ENCODE measurements at regions not wholly inside any gene's neighbourhood (a gene's known extent, or its start where the extent isn't known, plus 50 kb on each side); places are given as distances from the start of the nearest gene placed in this dataset.

GRCh38 chr19:29337029-29337428 is 124.1 kb upstream of the UQCRFS1 start:
- peaks cover 3% of the 10 kb centered on the region for H3K27me3 Mint-ChIP-seq (ENCODE audit: unreplicated experiment)
- no peak overlapping the region for H3K4me3 Mint-ChIP-seq (ENCODE audit: unreplicated experiment)
- no peaks in the 10 kb centered on the region for H3K4me1 Mint-ChIP-seq (ENCODE audit: unreplicated experiment)
- no peaks in the 10 kb centered on the region for H3K9me3 Mint-ChIP-seq (ENCODE audit: unreplicated experiment)
- H3K36me3 Mint-ChIP-seq (ENCODE audit: low read depth, unreplicated experiment) = no peaks in the 10 kb centered on the region
- TF ChIP-seq, protein P1, sequence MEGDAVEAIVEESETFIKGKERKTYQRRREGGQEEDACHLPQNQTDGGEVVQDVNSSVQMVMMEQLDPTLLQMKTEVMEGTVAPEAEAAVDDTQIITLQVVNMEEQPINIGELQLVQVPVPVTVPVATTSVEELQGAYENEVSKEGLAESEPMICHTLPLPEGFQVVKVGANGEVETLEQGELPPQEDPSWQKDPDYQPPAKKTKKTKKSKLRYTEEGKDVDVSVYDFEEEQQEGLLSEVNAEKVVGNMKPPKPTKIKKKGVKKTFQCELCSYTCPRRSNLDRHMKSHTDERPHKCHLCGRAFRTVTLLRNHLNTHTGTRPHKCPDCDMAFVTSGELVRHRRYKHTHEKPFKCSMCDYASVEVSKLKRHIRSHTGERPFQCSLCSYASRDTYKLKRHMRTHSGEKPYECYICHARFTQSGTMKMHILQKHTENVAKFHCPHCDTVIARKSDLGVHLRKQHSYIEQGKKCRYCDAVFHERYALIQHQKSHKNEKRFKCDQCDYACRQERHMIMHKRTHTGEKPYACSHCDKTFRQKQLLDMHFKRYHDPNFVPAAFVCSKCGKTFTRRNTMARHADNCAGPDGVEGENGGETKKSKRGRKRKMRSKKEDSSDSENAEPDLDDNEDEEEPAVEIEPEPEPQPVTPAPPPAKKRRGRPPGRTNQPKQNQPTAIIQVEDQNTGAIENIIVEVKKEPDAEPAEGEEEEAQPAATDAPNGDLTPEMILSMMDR (IDR thresholded peaks at IDR 0.05; ENCODE audit: unreplicated experiment) = no peak
- no peak overlapping the region for H3K27ac Mint-ChIP-seq (ENCODE audit: unreplicated experiment)
- DNase-seq (ENCODE audit: low spot score) = no peak

DNA sequence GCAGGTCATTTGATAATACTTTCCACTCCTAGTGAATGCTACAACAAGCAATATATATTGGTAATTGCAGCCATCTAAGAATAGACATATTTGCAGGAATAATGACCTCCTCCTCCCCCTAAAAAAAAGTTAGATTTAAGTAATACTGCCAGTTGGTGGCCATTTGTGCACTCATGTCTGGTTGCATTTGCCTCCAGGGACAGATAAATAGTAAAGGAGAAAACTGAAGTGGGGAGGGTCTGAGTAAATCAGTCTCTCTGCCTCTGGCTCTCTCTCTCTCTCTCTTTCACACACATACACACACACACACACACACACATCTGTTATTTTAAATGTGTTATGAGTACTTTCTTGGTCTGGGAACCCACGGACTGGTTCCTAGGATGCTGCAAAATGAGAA is 125.5 kb upstream of the UQCRFS1 start:
- no peaks in the 10 kb centered on the region for H3K9me3 Mint-ChIP-seq (ENCODE audit: unreplicated experiment)
- no peak overlapping the region for H3K27ac Mint-ChIP-seq (ENCODE audit: unreplicated experiment)
- no peak overlapping the region for H3K4me3 Mint-ChIP-seq (ENCODE audit: unreplicated experiment)
- DNase-seq (ENCODE audit: low spot score) = no peak
- no peaks in the 10 kb centered on the region for H3K36me3 Mint-ChIP-seq (ENCODE audit: low read depth, unreplicated experiment)
- TF ChIP-seq, protein P1 (IDR thresholded peaks at IDR 0.05; ENCODE audit: unreplicated experiment) = no peak
- peaks cover 3% of the 10 kb centered on the region for H3K27me3 Mint-ChIP-seq (ENCODE audit: unreplicated experiment)
- H3K4me1 Mint-ChIP-seq (ENCODE audit: unreplicated experiment) = no peaks in the 10 kb centered on the region

DNA sequence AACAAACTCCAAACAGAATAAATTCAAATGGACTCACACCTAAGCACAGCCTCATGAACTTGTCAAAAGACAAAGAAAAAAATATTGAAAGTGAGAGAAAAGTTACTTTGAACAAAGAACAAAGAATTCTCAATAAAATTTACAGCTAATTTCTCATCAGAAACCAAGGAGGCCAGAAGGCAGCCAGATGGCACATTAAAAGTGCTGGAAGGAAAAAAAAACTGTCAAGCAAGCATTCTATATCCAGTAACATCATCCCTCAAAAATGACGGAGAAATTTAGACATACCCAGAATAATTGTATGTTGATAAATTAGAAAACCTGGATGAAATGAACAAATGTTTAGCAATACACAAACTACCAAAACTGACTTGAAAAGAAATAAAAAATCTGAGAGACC is 129.8 kb upstream of the UQCRFS1 start:
- Mint-ChIP-seq H3K36me3 (ENCODE audit: low read depth, unreplicated experiment) (no peaks in the 10 kb centered on the region), H3K4me1 (ENCODE audit: unreplicated experiment) (no peaks in the 10 kb centered on the region), H3K9me3 (ENCODE audit: unreplicated experiment) (no peaks in the 10 kb centered on the region), H3K4me3 (ENCODE audit: unreplicated experiment) (no peak overlapping the region), H3K27ac (ENCODE audit: unreplicated experiment) (no peak overlapping the region), H3K27me3 (ENCODE audit: unreplicated experiment) (peaks cover 1% of the 10 kb centered on the region)
- TF ChIP-seq, protein P1 (IDR thresholded peaks at IDR 0.05; ENCODE audit: unreplicated experiment) = no peak
- DNase-seq (ENCODE audit: low spot score) = no peak

DNA sequence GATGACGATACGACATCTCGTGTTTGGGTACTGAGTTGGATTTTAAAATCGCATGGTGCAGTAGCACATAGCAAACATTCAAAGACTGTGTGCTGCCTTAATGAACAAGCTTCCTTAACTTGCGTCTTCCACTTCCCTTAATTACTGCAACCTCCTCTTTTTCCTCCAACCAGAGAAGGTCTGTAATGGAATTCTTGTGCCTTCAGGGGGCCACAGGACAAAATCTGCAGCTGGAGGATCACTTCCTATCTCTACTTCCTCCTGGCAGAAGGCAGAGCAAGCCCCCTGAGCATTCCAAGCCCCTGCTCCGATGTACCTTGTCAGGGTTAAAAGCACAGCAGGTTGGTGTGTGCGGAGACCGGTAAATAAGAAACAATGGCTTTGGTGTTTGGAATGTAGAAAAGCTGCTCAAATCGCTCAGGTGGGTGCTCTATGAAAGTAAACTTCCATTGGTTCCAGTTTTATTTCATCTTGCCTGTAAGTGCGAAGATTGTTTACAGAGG is 151.3 kb upstream of the UQCRFS1 start:
- DNase-seq (ENCODE audit: low spot score) = no peak
- Mint-ChIP-seq H3K36me3 (ENCODE audit: low read depth, unreplicated experiment) (no peaks in the 10 kb centered on the region), H3K9me3 (ENCODE audit: unreplicated experiment) (no peaks in the 10 kb centered on the region), H3K4me1 (ENCODE audit: unreplicated experiment) (peaks cover 22% of the 10 kb centered on the region), H3K27ac (ENCODE audit: unreplicated experiment) (no peak overlapping the region), H3K27me3 (ENCODE audit: unreplicated experiment) (no peaks in the 10 kb centered on the region), H3K4me3 (ENCODE audit: unreplicated experiment) (no peak overlapping the region)
- TF ChIP-seq, protein P1 (IDR thresholded peaks at IDR 0.05; ENCODE audit: unreplicated experiment) = no peak

DNA sequence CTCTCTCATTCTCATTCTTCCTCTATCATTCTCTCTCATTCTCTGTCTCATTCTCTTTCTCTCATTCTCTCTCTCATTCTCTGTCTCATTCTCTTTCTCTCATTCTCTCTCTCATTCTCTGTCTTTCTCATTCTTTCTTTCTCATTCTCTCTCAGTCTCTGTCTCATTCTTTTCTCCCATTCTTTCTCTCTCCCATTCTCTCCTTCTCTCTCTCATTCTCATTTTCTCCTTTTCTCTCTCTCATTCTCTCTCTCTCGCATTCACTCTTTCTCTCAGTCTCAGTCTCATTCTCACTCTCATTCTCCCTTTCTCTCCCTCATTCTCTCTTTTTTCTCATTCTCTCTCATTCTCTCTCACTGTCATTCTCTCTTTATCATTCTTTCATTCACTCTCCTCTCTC is 152.0 kb upstream of the UQCRFS1 start:
- no peaks in the 10 kb centered on the region for H3K27me3 Mint-ChIP-seq (ENCODE audit: unreplicated experiment)
- no peaks in the 10 kb centered on the region for H3K9me3 Mint-ChIP-seq (ENCODE audit: unreplicated experiment)
- no peak overlapping the region for H3K27ac Mint-ChIP-seq (ENCODE audit: unreplicated experiment)
- H3K4me3 Mint-ChIP-seq (ENCODE audit: unreplicated experiment) = no peak overlapping the region
- peaks cover 22% of the 10 kb centered on the region for H3K4me1 Mint-ChIP-seq (ENCODE audit: unreplicated experiment)
- no peaks in the 10 kb centered on the region for H3K36me3 Mint-ChIP-seq (ENCODE audit: low read depth, unreplicated experiment)
- TF ChIP-seq, protein P1 (IDR thresholded peaks at IDR 0.05; ENCODE audit: unreplicated experiment) = no peak
- no peak for DNase-seq (ENCODE audit: low spot score)

Measured in endothelial cell (in vitro differentiated cells).